ENCODE measurements at regions not wholly inside any gene's neighbourhood (a gene's known extent, or its start where the extent isn't known, plus 50 kb on each side); places are given as distances from the start of the nearest gene placed in this dataset.

- TF ChIP-seq CTCF (IDR thresholded peaks at IDR 0.05) (no peak), POLR2A (IDR thresholded peaks at IDR 0.05) (no peak)
These were observed 288.7 kb downstream of the LPIN1 start for GRCh38 chr2:12035029-12035720.
